ENCODE measurements at regions not wholly inside any gene's neighbourhood (a gene's known extent, or its start where the extent isn't known, plus 50 kb on each side); places are given as distances from the start of the nearest gene placed in this dataset.
"Not testable (repeated sequence)": the region's sequence is repeated elsewhere in the genome, so short reads cannot be mapped to it uniquely, and the experiment has no call there.

DNA sequence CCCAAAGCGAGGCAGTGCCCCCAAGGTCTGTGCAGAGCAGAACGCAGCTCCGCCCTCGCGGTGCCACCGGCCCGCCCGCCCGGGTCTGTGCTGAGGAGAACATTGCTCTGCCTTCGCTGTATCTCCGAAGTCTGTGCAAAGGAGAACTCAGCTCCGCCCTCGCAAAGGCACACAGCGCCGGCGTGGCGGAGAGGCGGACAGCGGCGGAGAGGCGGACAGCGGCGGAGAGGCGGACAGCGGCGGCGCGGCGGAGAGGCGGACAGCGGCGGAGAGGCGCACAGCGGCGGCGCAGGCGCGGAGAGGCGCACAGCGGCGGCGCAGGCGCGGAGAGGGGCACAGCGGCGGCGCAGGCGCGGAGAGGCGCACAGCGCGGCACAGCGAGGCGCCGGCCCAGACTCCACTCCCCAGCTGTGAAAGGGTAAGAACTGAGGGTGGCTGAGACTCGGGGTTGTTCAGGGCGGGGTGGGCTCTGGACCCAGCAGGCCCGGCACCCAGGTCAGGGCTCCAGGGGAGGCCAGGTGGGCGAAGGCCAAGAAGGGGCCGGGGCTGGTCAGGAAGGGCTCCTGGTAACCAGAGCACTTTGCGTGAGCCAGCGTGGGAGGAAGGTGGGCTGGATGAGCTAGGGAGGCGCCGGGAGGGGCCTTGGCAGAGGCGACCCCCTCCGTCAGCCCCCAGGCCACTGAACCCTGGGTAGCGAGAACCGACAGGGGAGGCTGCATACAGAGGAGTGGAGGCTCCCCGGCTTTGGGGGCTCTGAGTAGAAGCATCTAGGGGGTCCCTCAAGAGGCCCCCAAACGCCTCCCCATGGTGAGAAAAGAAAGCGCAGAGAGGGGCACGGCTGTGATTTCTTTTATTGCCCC is 53.4 kb downstream of the VPREB1 start:
- WGBS, 2 experiments (ENCODE audit: extremely low coverage in 2 of 2, insufficient read length in 1 of 2): 0% methylated on average over 22 of the region's 72 CpGs; no CpG with 5 or more reads in 1 of the 2 experiments
- peak overlapping the region; percentile 68 for H3K9ac ChIP-seq (ENCODE audit: low read depth, low read length)
- CTCF ChIA-PET; H3K18ac ChIP-seq (ENCODE audit: low read depth, low read length); in situ Hi-C loops (cut with MboI; ENCODE audit: low sequenced_read_pairs); POLR2A ChIA-PET (ENCODE audit: unreplicated experiment); H3K4me1 ChIP-seq (ENCODE audit: control insufficient read depth, insufficient read depth, low read length); H3K9me3 ChIP-seq (ENCODE audit: control insufficient read depth, insufficient read depth, low read length); H3K36me3 ChIP-seq (ENCODE audit: control insufficient read depth, insufficient read depth, low read length); H3K9me1 ChIP-seq (ENCODE audit: insufficient read depth, low read length); BruUV-seq (replicated peaks); H3K23ac ChIP-seq (ENCODE audit: low read depth, low read length); H3K14ac ChIP-seq (replicated peaks; ENCODE audit: low read depth, low read length); H4K91ac ChIP-seq (ENCODE audit: insufficient read depth, low read depth, low read length); H2BK120ac ChIP-seq (ENCODE audit: low read depth, low read length); H4K5ac ChIP-seq (ENCODE audit: low read depth, low read length); H2BK20ac ChIP-seq (ENCODE audit: low read depth, low read length); H3K27me3 ChIP-seq (ENCODE audit: control insufficient read depth, insufficient read depth, low read length); H2BK15ac ChIP-seq (ENCODE audit: low read depth, low read length); H4K20me1 ChIP-seq (ENCODE audit: insufficient read depth, low read length); dilution Hi-C loops (cut with HindIII; ENCODE audit: low sequenced_read_pairs, unreplicated experiment); H2AK5ac ChIP-seq (ENCODE audit: low read depth, low read length); H2AK9ac ChIP-seq (replicated peaks; ENCODE audit: low read depth, low read length, poor library complexity); H3K79me1 ChIP-seq (ENCODE audit: low read depth in 1 of 2, low read length in 2 of 2): not testable (repeated sequence)
- H3K4ac ChIP-seq (ENCODE audit: low read depth, low read length): 0 out of 2 replicates have a peak overlapping the region, but pooled peaks have one; percentile 61
- peak overlapping the region; percentile 72; the same call in 1 of the 2 replicates for H3K27ac ChIP-seq (ENCODE audit: insufficient read depth, low read length)
- H4K8ac ChIP-seq (ENCODE audit: low read depth in 2 of 2, low read length in 2 of 2): peak overlapping the region; percentile 52 to 81; a peak in 2 of 4 replicates
- H3K56ac ChIP-seq (ENCODE audit: extremely low read depth, insufficient read depth, low read length): peak overlapping the region; percentile 30; the same call in 1 of the 2 replicates
- TF ChIP-seq SMC3 (IDR thresholded peaks at IDR 0.05; ENCODE audit: low read depth, low read length): peak; percentile 43
- TF ChIP-seq, protein P1, sequence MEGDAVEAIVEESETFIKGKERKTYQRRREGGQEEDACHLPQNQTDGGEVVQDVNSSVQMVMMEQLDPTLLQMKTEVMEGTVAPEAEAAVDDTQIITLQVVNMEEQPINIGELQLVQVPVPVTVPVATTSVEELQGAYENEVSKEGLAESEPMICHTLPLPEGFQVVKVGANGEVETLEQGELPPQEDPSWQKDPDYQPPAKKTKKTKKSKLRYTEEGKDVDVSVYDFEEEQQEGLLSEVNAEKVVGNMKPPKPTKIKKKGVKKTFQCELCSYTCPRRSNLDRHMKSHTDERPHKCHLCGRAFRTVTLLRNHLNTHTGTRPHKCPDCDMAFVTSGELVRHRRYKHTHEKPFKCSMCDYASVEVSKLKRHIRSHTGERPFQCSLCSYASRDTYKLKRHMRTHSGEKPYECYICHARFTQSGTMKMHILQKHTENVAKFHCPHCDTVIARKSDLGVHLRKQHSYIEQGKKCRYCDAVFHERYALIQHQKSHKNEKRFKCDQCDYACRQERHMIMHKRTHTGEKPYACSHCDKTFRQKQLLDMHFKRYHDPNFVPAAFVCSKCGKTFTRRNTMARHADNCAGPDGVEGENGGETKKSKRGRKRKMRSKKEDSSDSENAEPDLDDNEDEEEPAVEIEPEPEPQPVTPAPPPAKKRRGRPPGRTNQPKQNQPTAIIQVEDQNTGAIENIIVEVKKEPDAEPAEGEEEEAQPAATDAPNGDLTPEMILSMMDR (conservative IDR thresholded peaks at IDR 0.05; ENCODE audit: low read depth, low read length): peak; percentile 32
- intact Hi-C loops (cut with micrococcal nuclease): loop anchor here (1.0 kb wide), 1 partner anchor 90 kb away; no protein-coding TSS in a partner anchor
- ATAC-seq (ENCODE audit: low read depth) (peak; percentile 100), DNase-seq (peak; percentile 58)
- H3K4me2 ChIP-seq (ENCODE audit: low read depth, low read length): peak overlapping the region; percentile 42
- H2BK5ac ChIP-seq (ENCODE audit: low read depth, low read length, poor library complexity, severe bottlenecking): peak overlapping the region; percentile 63
- H2AFZ ChIP-seq (replicated peaks; ENCODE audit: low read length, poor library complexity): peak overlapping the region; percentile 82
- H3K4me3 ChIP-seq (ENCODE audit: insufficient read depth, low read depth, low read length): peak overlapping the region; percentile 73

- in situ Hi-C loops (cut with MboI; ENCODE audit: low sequenced_read_pairs); H2AFZ ChIP-seq (replicated peaks; ENCODE audit: low read length, poor library complexity); H3K27me3 ChIP-seq (ENCODE audit: control insufficient read depth, insufficient read depth, low read length); H3K9me1 ChIP-seq (ENCODE audit: insufficient read depth, low read length); H3K56ac ChIP-seq (ENCODE audit: extremely low read depth, insufficient read depth, low read length); H3K18ac ChIP-seq (ENCODE audit: low read depth, low read length); H4K5ac ChIP-seq (ENCODE audit: low read depth, low read length); ATAC-seq (ENCODE audit: low read depth); H3K9me3 ChIP-seq (ENCODE audit: control insufficient read depth, insufficient read depth, low read length); dilution Hi-C loops (cut with HindIII; ENCODE audit: low sequenced_read_pairs, unreplicated experiment); DNase-seq; H2BK5ac ChIP-seq (ENCODE audit: low read depth, low read length, poor library complexity, severe bottlenecking); H4K20me1 ChIP-seq (ENCODE audit: insufficient read depth, low read length); H3K23ac ChIP-seq (ENCODE audit: low read depth, low read length); CTCF ChIA-PET; H3K4me1 ChIP-seq (ENCODE audit: control insufficient read depth, insufficient read depth, low read length); H2AK9ac ChIP-seq (replicated peaks; ENCODE audit: low read depth, low read length, poor library complexity); H2BK15ac ChIP-seq (ENCODE audit: low read depth, low read length); H3K79me1 ChIP-seq (ENCODE audit: low read depth in 1 of 2, low read length in 2 of 2); H3K14ac ChIP-seq (replicated peaks; ENCODE audit: low read depth, low read length); H2BK120ac ChIP-seq (ENCODE audit: low read depth, low read length); H4K91ac ChIP-seq (ENCODE audit: insufficient read depth, low read depth, low read length); H2AK5ac ChIP-seq (ENCODE audit: low read depth, low read length); H3K36me3 ChIP-seq (ENCODE audit: control insufficient read depth, insufficient read depth, low read length); H2BK20ac ChIP-seq (ENCODE audit: low read depth, low read length); H3K4ac ChIP-seq (ENCODE audit: low read depth, low read length); H3K27ac ChIP-seq (ENCODE audit: insufficient read depth, low read length); BruUV-seq (replicated peaks); POLR2A ChIA-PET (ENCODE audit: unreplicated experiment): not testable (repeated sequence)
- peak overlapping the region; percentile 51 for H3K9ac ChIP-seq (ENCODE audit: low read depth, low read length)
- H3K4me2 ChIP-seq (ENCODE audit: low read depth, low read length): peak overlapping the region; percentile 49
- H3K4me3 ChIP-seq (ENCODE audit: insufficient read depth, low read depth, low read length): peak overlapping the region; percentile 47
- no CpG with 5 or more reads among the region's 6 CpGs for WGBS, 2 experiments (ENCODE audit: extremely low coverage in 2 of 2, insufficient read length in 1 of 2)
- H4K8ac ChIP-seq (ENCODE audit: low read depth in 2 of 2, low read length in 2 of 2): peak overlapping the region in 1 of 2 experiments; percentile 33; a peak in 1 of 4 replicates
- intact Hi-C loops (cut with micrococcal nuclease): loop anchor here (1.0 kb wide), 1 partner anchor 90 kb away; no protein-coding TSS in a partner anchor
These were observed 54.0 kb downstream of the VPREB1 start for GRCh38 chr22:22298654-22299009.

All from IMR-90 (cell line).